Neutrophil (primary cell): ENCODE measurements at regions not wholly inside any gene's neighbourhood (a gene's known extent, or its start where the extent isn't known, plus 50 kb on each side); places are given as distances from the start of the nearest gene placed in this dataset.
"Not testable (repeated sequence)": the region's sequence is repeated elsewhere in the genome, so short reads cannot be mapped to it uniquely, and the experiment has no call there.

Source experiments
- H3K27ac ChIP-seq: fragments of 200-600 bp; sonication (generic); 2 replicates; pipeline ENCODE4 v1.5.1; 2016; ENCODE audit warnings: mild to moderate bottlenecking, moderate library complexity
- H3K27me3 ChIP-seq: fragments of 200-600 bp; sonication (generic); 2 replicates; pipeline ENCODE4 v1.6.0; 2016; ENCODE audit warnings: mild to moderate bottlenecking
- H3K36me3 ChIP-seq: fragments of 200-600 bp; sonication (generic); 2 replicates; pipeline ENCODE4 v1.5.1; 2017
- H3K4me1 ChIP-seq, 2 experiments: fragments of 200-600 bp in 1 of 2; sonication (generic) in 1 of 2; 1 replicate in 1 of 2; 2 replicates in 1 of 2; pipeline versions ENCODE4 v1.5.1 to v1.6.1; 2013 to 2016; ENCODE audit warnings: low read depth in 1 of 2, low read length in 1 of 2, mild to moderate bottlenecking in 1 of 2, moderate library complexity in 1 of 2; ENCODE audit not compliant: control insufficient read depth in 1 of 2, insufficient read depth in 1 of 2
- H3K4me3 ChIP-seq, 2 experiments: fragments of 200-600 bp in 1 of 2; sonication (generic) in 1 of 2; 1 replicate in 1 of 2; 2 replicates in 1 of 2; pipeline ENCODE4 v1.5.1; 2013 to 2016; ENCODE audit warnings: low read depth in 1 of 2, low read length in 1 of 2, mild to moderate bottlenecking in 1 of 2, moderate library complexity in 1 of 2
- H3K9me3 ChIP-seq: fragments of 200-600 bp; sonication (generic); 2 replicates; pipeline ENCODE4 v1.5.1; 2016
- TF ChIP-seq, protein P1 (sequence below): fragments of 200-600 bp; sonication (generic); IDR thresholded peaks from 2 replicates; pipeline ENCODE4 v1.5.1; 2016; ENCODE audit warnings: antibody characterized with exemption

- no peaks in the 10 kb centered on the region for H3K4me1 ChIP-seq
- H3K9me3 ChIP-seq, result no peaks in the 10 kb centered on the region
- TF ChIP-seq, protein P1, sequence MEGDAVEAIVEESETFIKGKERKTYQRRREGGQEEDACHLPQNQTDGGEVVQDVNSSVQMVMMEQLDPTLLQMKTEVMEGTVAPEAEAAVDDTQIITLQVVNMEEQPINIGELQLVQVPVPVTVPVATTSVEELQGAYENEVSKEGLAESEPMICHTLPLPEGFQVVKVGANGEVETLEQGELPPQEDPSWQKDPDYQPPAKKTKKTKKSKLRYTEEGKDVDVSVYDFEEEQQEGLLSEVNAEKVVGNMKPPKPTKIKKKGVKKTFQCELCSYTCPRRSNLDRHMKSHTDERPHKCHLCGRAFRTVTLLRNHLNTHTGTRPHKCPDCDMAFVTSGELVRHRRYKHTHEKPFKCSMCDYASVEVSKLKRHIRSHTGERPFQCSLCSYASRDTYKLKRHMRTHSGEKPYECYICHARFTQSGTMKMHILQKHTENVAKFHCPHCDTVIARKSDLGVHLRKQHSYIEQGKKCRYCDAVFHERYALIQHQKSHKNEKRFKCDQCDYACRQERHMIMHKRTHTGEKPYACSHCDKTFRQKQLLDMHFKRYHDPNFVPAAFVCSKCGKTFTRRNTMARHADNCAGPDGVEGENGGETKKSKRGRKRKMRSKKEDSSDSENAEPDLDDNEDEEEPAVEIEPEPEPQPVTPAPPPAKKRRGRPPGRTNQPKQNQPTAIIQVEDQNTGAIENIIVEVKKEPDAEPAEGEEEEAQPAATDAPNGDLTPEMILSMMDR, result no peak
- H3K4me3 ChIP-seq, result no peak overlapping the region
- H3K27ac ChIP-seq, result no peak overlapping the region
- H3K36me3 ChIP-seq, result no peaks in the 10 kb centered on the region
- H3K27me3 ChIP-seq, result no peaks in the 10 kb centered on the region
Observed at GRCh38 chr16:59614466-59615240, 880.5 kb upstream of the GOT2 start.

GRCh38 chr16:59612910-59613620, 878.9 kb upstream of the GOT2 start:
- H3K4me3 ChIP-seq, H3K9me3 ChIP-seq, H3K4me1 ChIP-seq, H3K27ac ChIP-seq, H3K27me3 ChIP-seq, H3K36me3 ChIP-seq: not testable (repeated sequence)

GRCh38 chr16:59612094-59612493, 878.0 kb upstream of the GOT2 start:
- Histone ChIP-seq H3K4me1 (no peaks in the 10 kb centered on the region), H3K4me3 (no peak overlapping the region), H3K36me3 (no peaks in the 10 kb centered on the region), H3K27ac (no peak overlapping the region), H3K27me3 (no peaks in the 10 kb centered on the region), H3K9me3 (no peaks in the 10 kb centered on the region)
- TF ChIP-seq, protein P1, result no peak

GRCh38 chr16:59611556-59611955, 877.4 kb upstream of the GOT2 start:
- H3K27ac ChIP-seq, result no peak overlapping the region
- H3K4me1 ChIP-seq, result no peaks in the 10 kb centered on the region
- TF ChIP-seq, protein P1, result no peak
- H3K27me3 ChIP-seq, result no peaks in the 10 kb centered on the region
- H3K9me3 ChIP-seq, result no peaks in the 10 kb centered on the region
- H3K36me3 ChIP-seq, result no peaks in the 10 kb centered on the region
- no peak overlapping the region for H3K4me3 ChIP-seq

DNA sequence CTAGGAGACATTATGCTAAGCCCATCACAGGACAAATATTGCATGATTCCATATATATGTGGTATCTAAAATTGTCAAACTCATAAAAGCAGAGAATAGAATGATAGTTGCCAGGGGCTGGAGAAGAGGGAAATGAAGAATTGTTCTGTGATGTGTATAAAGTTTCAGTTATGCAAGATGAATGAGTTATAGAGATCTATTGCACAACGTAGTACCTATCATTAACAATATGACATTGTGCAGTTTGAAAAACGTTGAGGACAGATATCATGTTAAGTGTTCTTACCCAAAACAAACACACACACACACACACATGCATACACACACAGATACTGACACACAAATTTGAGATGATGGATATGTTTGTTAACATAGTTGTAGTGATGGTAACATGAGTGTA, 871.6 kb upstream of the GOT2 start:
- Histone ChIP-seq H3K4me1 (no peaks in the 10 kb centered on the region), H3K27me3 (no peaks in the 10 kb centered on the region), H3K36me3 (no peaks in the 10 kb centered on the region), H3K4me3 (no peak overlapping the region), H3K9me3 (no peaks in the 10 kb centered on the region), H3K27ac (no peak overlapping the region)
- TF ChIP-seq, protein P1, result no peak

DNA sequence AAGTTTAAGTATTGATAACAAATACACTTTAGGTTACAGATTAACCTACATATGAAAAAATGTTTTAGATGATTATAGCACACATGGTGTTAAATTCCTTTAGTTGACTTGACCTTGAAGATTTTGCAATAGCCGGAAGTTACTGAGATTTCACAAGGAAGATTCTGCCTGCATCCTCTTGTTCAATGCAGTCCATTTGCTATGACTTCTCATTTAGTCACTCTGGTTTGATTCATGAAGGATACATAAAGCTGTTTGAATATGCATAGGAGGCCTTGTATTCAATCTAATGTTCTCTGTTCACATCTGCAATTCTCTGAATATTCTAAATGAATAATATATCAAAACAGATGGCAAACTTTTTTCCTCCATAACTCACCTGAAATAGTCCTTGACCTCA, 870.2 kb upstream of the GOT2 start:
- Histone ChIP-seq H3K9me3 (no peaks in the 10 kb centered on the region), H3K4me3 (no peak overlapping the region), H3K27ac (no peak overlapping the region), H3K27me3 (no peaks in the 10 kb centered on the region), H3K36me3 (no peaks in the 10 kb centered on the region), H3K4me1 (no peaks in the 10 kb centered on the region)
- TF ChIP-seq, protein P1, result no peak
